HG02973 (cell line): ENCODE measurements at regions not wholly inside any gene's neighbourhood (a gene's known extent, or its start where the extent isn't known, plus 50 kb on each side); places are given as distances from the start of the nearest gene placed in this dataset.
A peak's percentile ranks its signal among the peaks of the same experiment; 100 is the strongest.

Experiments
- ATAC-seq: cut with Tn5 transposase; IDR thresholded peaks from one replicate; pipeline ENCODE4 v1.9.1; 2021; ENCODE audit warnings: moderate library complexity; ENCODE audit not compliant: unreplicated experiment

DNA sequence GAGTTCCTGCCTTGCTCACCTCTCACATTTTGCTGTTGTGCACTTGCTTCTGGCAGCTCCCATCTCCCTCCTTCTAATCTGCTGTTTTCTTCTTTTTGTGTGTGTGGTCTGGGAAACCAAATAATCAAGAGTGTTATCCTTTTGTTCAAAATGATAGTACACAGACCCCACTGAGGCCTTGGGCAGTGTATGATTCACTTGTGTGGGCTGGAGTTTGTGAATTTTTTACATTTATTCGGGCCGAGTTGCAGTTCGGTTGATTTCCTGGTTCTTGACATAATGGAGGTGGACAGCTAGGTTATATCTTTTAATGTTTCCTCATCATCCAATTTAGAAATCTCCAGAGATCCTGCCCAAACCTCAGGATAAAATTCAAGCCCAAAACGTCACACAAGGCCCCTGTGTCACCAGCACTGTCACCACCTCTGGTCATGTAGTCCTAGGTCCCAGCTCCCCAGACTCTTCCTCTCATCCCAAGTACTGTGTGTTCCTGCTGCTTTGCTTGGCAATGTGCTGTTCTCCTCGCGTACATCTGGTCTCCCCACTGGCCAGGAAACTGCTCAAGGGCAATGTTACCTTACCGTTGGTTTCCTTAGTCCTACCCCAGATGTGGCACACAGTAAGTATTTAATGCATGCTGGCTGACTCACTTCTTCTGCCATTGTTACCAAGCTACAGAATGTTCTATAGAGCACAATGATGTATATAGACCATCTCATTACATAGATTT, 55.7 kb upstream of the PHACTR2 start:
- ATAC-seq, result no peak

DNA sequence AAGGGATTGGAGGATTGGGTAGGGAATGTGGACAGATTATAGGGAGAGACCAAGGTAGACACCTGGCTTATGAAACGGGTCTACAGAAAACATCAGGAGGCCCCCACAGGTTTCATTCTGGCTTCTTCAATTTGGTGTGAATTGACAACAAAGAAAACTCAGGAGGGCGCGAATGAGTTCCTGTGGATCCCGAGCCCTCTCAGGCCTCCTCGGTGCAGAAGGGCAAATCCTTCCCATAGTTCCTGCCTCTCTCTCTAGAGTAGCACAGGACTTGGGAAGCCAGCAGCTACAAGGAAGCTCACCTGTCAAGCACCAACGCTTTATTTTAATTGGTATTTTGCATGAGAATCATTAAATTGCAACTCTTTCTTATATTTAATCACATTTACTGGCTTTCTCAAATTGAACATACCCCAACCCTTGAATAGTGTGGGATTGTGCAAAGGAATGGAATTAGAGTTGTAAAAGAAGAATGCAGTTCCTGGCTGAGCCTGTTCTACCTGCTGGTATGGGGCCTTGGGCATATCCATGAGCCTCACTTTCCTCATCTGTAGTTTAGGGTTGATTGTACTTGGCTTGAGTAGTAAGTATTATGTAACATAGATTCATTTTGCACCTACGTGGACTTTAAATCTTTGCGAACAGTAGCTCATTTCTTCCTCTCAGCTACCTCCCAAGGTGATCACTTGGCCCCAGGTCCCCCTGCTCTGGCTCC, 56.4 kb upstream of the PHACTR2 start:
- ATAC-seq, result no peak

DNA sequence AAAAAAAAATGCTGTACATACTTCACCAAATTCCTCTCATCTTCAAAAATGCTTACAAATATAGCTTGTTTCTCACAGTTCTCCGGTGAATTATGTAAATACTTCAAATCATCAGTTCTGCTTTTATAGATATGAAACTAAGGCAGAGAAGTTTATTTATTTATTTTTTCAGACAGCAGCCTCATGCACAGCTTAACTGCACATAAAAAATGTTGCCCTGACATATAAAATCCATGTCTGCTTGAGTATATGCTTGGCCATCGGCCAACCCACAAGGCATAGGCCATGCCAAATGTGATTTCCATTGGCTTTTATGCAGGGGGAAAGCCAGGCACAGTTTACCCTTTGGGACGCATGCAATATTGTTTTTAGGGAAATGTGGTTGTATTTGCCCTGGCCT, 57.3 kb upstream of the PHACTR2 start:
- no peak for ATAC-seq

DNA sequence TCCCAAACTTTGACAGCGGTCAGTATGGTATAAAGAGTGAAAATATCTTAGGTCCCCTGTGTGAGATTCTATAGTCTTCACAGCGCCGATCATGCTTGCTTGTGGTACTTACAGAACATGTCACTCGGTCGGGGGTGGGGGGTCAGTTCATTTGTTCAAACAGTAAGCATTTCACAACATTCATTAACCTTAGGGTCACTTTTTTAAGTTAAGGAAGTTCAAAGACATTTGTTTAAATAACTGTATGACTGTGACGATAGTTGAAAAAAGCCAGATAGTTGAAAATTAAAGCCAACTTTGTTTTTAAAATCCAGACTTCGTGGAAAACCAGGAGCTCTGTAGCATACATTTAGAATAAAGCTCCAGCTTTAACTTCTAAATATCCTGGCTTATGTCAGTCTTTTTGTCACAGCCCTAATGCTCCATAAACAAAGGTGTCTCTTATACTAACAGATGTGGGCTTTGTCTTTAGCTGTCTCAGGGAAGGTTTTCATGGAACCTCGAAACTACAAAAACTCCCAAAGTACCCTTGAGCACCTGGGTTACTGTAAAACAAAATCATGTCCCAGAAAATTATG, 57.9 kb upstream of the PHACTR2 start:
- no peak for ATAC-seq

DNA sequence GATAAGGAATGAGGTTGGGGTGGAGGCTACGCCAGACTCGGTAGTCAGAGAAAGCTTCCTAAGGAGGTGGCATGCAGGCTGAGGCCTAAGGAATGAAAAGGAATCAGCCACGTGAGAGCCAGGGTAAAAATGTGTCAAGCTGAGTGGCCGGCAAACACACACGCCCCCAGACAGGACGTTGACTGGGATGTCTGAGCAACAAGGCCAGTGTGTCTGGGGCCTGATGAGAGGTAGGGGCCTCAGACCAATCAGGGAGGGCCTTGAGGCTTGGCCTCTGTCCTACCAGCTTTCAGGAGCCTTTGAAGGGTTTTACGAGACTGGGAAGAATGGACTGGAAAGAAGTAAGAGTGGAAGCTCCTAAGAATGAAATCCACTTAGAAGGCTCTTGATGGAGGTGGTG, 61.0 kb upstream of the PHACTR2 start:
- no peak for ATAC-seq

DNA sequence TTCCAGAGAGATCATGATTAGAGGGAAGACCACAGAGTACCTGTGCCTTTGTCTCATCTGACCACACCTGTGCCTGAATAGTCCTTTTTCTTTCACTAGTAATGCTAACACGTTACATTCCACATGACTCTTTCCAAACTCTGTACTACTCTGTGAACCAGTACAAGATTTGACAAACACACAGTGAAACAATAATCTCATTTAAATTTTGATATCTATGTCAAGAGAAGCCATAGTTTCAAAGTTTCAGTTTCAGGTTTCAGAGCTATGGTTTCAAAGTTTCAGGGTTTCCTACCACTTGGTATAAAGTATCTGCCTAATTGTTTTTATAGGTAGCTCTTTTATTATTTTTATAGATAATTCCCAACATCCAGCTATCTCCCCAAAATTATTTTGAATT, 62.0 kb upstream of the PHACTR2 start:
- ATAC-seq, result no peak

DNA sequence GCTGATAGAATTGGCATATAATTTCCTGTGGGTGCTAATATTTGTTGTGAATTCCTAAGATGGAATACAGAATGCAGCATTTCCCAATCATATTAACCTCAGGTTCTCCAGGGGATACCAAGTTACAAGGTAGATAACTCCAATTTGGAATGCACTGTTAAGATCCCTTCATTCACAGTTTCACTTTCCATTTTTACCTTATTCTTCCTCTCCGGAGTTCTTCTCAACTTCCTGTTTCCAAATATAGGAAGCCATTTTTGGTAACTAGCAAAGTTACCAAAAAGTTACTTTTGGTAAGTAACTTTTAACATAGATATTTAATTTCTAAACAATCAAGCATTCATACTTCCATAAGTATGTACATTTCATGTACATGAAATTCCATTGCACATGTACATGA, 63.5 kb upstream of the PHACTR2 start:
- ATAC-seq, result no peak

DNA sequence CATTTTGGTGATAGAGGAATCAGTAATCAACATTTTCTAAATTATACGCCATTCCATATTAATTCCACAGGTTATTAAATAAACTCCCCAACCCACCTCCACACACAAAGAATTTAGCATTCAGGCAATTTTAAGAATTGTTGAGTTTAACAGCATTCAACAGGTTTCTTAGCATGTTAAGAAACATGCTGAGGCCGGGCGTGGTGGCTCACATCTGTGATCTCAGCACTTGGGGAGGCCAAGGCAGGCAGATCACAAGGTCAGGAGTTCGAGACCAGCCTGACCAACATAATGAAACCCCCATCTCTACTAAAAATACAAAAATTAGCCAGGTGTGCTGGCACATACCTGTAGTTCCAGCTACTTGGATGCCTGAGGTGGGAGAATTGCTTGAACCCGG, 64.0 kb upstream of the PHACTR2 start:
- ATAC-seq, result no peak

DNA sequence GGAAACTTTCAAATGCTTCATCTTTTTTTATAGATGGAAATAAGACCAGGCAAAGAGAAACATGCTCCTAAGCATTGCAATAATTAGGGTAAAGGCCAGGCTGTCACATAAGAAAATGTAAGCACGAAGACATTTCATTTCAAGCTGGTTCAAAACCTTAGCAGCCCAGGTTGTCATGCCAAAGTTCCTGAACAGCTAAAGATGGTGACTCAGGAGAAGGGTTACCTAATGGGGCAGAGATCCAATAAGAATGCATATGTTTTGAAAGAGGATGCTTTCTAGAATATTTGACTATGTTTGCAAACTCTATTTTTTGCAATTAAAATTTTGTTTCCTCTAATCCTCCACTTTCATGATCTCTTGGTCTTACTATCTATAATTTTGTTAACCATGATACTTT, 65.6 kb upstream of the PHACTR2 start:
- ATAC-seq, result no peak

DNA sequence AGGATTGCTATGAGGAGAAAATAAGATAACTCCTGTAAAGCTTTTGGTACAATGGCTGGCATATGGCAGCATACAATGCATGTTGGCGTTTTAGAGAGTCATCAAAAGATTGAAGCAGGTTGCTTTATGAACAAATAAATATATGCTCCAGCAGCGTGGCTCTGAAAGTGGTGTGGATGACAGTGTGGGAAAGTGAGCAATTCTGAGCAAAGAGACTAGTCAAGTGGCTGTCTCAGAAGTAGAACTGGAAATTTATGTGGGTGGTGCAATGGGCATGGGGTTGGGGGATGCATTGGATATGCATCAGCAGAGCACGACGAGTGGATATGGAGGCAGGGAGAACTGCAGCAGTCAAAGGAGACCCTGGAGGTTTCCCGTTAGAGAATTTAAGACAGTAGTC, 66.2 kb upstream of the PHACTR2 start:
- ATAC-seq, result no peak

DNA sequence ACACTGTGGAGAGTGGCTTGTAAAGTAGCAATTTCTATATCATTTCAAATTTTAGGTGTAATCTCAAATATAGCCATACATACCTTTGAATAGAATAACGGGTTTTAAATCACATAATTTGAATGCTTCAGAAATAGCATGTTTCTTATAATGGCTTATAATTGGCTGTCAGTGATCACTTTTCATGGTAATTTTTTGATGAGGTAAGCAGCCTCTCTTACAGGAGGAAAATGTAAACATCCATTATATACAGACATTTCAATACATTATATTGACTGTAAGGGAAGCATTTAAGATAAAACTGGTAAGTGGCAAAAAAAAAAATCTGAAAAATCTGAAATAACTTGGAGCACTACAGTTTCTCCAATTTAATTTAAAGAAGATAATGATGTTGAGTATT, 67.8 kb upstream of the PHACTR2 start:
- ATAC-seq, result no peak

DNA sequence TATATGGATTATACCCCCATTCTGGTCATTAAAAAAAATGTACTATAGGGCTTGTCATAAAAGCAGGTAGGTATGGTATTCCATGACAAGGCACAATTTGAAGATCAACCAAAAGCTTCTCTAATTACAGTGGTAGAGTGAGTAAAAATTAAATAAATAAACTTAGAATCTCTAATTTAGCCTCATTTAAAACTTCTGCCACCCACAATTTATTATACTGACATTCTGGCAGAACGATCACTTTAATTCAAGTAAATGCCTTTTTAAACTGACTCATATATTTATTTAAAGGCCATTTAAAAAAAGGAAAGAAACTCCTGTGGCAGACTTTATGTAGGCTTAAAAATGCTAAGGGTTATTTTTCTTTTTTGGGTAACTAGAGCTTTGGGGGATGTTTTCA, 68.3 kb upstream of the PHACTR2 start:
- no peak for ATAC-seq

DNA sequence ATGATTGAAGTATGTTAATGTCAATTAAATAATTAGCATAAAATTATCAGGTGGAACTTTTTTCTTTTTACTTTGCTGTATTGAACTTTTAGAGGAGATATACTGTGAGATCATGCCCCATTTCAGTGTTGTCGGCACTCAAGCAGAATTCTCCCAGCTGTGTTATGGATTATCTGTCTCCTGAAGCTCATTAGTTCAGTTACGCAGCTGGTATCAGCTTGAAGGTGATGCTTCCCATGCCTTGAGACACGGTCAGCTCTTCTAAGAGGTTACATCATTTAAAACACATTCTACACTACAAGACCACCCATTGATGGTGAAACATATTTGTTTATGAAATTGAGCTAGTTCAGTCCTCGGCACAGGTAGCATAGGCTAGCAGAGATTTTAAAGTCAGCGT, 68.9 kb upstream of the PHACTR2 start:
- no peak for ATAC-seq

DNA sequence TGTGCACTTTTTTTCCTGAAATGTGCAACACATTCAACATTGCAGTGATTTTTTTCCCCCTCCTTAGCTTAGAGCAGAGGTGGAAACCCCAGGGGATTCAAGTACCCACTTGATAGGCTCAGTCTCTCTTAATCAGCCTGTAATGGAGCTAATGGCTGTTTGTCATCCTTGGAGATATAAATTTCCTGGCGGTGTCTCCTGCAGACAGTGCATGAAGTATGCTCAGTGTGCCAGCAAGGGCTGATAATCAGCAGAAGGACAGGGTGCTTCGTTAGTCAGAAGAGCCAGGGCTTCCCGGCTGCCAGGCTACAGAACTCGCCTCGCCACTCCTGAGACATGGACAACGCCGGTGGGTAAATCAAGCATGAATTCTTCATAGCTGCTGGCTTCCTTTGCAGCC, 69.8 kb upstream of the PHACTR2 start:
- ATAC-seq, result no peak

DNA sequence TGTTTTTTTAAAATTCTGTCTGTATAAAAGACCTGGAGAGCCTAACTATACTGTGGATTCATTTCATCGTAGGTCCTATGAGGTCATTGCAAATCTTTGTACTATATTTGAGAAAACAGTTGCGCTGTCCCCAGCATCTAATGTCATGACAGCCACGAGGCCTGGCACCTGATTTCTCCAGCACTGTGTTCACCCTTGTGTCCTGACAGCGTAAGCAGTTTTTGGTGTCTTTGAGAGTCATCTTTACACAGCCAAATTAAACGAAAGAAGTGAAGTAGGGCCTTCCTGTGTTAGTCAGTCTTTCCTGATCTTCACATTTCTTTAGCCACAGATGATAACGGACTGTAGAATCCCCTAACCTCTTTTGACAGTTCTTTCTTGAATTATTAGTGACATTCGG, 70.6 kb upstream of the PHACTR2 start:
- ATAC-seq, result no peak

DNA sequence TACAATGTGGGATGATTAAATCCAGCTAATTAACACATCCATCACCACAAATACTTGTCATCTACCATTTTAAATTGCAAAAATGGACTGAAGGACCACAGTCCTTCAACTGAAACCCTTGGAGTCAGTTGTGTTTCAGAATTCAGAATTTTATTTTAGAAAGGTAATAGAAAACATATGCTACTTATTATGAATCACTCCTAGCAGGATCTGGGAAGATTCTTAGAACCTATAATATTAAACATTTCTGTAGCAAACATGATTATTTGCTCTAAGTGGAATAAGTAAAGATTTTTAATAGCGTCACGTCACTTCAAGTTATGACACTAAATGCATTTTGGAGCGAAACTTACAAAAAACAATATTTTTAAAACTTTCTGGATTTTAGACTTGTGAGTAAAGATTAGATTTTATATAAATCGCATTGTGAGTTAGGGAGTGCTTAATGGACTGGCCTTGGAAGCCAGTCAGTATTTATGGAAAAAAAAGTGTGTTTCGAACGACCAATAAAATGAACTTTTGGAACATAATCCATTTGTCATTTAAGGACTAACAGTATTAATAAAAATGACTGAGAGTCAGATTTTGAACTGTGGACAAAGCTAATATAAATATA, 71.8 kb upstream of the PHACTR2 start:
- no peak for ATAC-seq

DNA sequence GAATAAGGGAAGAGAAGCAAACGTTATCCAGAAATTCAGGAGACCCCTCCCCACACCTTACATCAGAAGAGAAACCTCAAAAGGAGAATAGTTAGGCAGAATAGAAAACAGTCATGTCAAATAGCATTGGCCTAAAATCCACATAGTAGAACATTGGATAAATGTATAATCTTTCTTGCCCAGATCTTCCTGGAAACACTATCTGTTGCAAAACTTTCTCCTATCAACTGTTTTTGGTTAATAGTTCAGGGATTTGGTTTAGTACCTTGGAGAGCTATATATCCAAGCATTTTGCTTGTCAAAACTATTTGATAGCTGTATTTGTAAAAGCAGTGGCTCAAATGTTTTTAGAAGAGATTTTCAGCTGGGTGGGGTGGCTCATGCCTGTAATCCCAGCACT, 74.3 kb upstream of the PHACTR2 start:
- ATAC-seq, result no peak

DNA sequence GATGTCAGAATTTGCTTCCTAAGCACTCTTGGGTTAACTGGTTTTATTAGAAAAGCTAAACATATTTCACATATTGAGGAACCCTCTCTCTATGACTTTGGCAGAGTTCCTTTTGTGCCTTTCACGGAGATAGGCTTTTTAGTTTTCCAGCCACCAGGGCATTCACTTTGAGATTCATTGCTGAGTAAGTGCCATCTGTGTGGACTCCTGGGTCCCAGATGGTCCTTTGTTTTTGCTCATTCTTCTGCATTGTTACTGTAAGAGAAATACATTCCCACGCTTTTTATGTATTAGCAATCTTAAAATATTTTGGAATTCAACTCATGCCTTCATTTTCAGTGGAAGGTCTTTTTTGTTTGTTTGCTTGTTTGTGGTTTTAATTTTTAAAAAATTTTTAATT, 76.3 kb upstream of the PHACTR2 start:
- ATAC-seq, result no peak

DNA sequence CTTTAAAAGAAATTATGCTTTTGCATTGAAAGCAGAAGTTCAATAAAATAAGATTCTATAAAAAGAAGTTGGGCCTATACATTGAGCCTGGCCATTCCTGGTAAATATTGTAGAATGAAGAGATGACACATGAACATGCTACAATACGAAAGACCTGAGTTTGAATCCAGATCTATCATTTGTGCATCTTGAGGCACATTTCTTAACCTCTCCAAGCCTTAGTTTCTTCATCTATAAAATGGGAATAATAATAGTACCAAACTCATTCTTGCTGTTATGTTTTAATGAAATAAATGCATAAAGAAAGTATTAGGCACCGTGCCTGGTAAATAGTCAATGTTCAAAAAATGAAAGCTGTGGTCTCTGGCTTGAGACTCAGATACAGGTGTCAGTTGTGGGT, 76.9 kb upstream of the PHACTR2 start:
- ATAC-seq, result no peak

DNA sequence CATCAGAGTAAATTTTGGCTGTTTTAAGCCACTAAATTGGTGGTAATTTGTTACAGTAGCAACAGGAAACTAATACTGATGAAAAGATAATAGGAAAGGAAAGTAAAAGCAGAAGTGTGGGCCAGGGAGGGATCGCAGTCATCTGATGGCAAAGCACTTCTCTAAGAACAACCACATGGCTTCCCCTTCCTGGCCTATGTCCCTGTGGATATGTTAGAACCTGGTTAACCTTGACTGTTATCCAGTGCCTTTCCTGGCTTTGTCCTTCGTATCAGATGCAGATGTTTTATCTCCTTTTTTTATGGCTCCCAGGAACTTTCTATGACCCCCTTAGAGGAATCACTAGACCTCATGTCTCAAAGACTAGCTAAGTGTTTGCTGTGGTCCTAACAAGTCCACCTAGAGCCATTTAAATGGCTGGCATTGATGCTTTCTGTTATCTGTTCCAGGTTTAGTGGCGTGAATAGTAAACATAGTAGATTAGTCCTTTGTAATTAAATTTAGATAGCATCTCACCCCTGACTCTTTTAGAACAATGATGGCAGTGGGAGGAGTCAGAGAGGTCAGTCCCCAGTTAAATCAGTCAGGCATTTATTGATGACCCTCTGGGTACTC, 79.2 kb upstream of the PHACTR2 start:
- peak; percentile 78 for ATAC-seq

DNA sequence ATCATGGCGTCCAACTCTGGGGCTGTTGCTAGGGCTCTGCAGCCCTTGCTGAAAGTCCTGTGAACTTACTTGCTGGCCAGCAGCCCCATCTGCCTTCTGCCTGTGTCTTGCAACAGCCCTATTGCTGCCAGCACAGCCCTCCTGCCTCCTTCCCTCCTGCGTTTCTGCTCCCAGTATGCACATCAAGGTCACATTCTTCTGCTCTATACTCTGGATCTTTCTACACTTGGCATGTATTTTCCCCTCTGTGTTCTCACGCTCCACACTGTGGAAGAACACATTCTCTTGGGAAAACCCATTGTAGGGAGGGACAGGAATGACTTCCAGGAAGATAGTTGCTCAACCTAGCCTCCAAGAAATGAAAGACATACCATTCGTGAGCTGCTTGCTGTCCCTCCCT, 80.9 kb upstream of the PHACTR2 start:
- no peak for ATAC-seq
